IMR-90 (cell line): ENCODE measurements at regions not wholly inside any gene's neighbourhood (a gene's known extent, or its start where the extent isn't known, plus 50 kb on each side); places are given as distances from the start of the nearest gene placed in this dataset.

Experiments used
- BHLHE40 ChIP-seq: fragments of 150-350 bp; IDR thresholded peaks from 2 replicates; pipeline ENCODE4 v1.6.1; 2016; ENCODE audit warnings: mild to moderate bottlenecking, low read depth, low read length
- CEBPB ChIP-seq: IDR thresholded peaks from 2 replicates; pipeline ENCODE4 v1.6.1; 2012; ENCODE audit warnings: low read depth, low read length, improper control_type of control experiment
- ELK1 ChIP-seq: fragments of 150-350 bp; IDR thresholded peaks from 2 replicates; pipeline ENCODE4 v1.6.1; 2016; ENCODE audit warnings: low read depth, mild to moderate bottlenecking, low read length, moderate library complexity, borderline replicate concordance
- FOS ChIP-seq: fragments of 150-350 bp; IDR thresholded peaks from 2 replicates; pipeline ENCODE4 v1.6.1; 2016; ENCODE audit warnings: low read depth, low read length
- MAFK ChIP-seq: IDR thresholded peaks from 2 replicates; pipeline ENCODE4 v1.6.1; 2012; ENCODE audit warnings: low read depth, low read length, improper control_type of control experiment
- MXI1 ChIP-seq: IDR thresholded peaks from 2 replicates; pipeline ENCODE4 v1.6.1; 2012; ENCODE audit warnings: low read depth, mild to moderate bottlenecking, low read length, moderate library complexity, borderline replicate concordance
- NFE2L2 ChIP-seq: fragments of 150-350 bp; IDR thresholded peaks from 2 replicates; pipeline ENCODE4 v1.6.1; 2016; ENCODE audit warnings: low read depth, mild to moderate bottlenecking, low read length
- POLR2A ChIP-seq: IDR thresholded peaks from 2 replicates; pipeline ENCODE4 v1.6.1; 2012; ENCODE audit warnings: mild to moderate bottlenecking, low read depth, low read length
- RAD21 ChIP-seq: IDR thresholded peaks from 2 replicates; pipeline ENCODE4 v1.6.1; 2012; ENCODE audit warnings: low read length, improper control_type of control experiment
- SMC3 ChIP-seq: fragments of 150-350 bp; IDR thresholded peaks from 2 replicates; pipeline ENCODE4 v1.6.1; 2016; ENCODE audit warnings: low read depth, mild to moderate bottlenecking, antibody characterized with exemption, low read length, moderate library complexity
- TF ChIP-seq, protein P1 (sequence below): conservative IDR thresholded peaks from 2 replicates; pipeline ENCODE4 v1.5.1; 2012; ENCODE audit warnings: mild to moderate bottlenecking, low read depth, low read length, improper control_type of control experiment
- TF ChIP-seq, protein P2 (sequence below): fragments of 150-350 bp; IDR thresholded peaks from 2 replicates; pipeline ENCODE4 v1.6.1; 2017; ENCODE audit warnings: mild to moderate bottlenecking, antibody characterized with exemption, low read length, low read depth

DNA sequence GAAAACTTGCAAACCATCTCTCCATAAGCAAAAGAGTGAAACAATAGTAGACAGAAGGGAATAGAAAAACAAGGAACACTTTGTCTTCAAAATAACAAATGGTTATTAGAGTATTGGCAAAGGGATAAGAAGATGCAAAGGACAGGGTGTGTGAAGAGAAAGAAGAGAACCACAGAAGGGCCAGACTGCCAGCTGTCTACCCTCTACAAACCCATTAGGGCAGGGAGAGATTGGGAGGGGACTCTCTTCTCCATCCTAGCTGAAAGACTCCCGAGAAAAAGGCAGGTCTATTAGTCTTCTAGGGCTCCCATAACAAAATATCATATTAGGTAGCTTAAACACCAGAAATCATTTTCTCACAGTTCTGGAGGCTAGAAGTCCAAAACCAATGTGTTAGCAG, 292.8 kb downstream of the PTBP2 start:
- TF ChIP-seq SMC3: no peak
- TF ChIP-seq, protein P1, sequence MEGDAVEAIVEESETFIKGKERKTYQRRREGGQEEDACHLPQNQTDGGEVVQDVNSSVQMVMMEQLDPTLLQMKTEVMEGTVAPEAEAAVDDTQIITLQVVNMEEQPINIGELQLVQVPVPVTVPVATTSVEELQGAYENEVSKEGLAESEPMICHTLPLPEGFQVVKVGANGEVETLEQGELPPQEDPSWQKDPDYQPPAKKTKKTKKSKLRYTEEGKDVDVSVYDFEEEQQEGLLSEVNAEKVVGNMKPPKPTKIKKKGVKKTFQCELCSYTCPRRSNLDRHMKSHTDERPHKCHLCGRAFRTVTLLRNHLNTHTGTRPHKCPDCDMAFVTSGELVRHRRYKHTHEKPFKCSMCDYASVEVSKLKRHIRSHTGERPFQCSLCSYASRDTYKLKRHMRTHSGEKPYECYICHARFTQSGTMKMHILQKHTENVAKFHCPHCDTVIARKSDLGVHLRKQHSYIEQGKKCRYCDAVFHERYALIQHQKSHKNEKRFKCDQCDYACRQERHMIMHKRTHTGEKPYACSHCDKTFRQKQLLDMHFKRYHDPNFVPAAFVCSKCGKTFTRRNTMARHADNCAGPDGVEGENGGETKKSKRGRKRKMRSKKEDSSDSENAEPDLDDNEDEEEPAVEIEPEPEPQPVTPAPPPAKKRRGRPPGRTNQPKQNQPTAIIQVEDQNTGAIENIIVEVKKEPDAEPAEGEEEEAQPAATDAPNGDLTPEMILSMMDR: no peak
- no peak for TF ChIP-seq POLR2A
- TF ChIP-seq MXI1: no peak
- no peak for TF ChIP-seq CEBPB
- no peak for TF ChIP-seq FOS
- no peak for TF ChIP-seq RAD21
- TF ChIP-seq, protein P2, sequence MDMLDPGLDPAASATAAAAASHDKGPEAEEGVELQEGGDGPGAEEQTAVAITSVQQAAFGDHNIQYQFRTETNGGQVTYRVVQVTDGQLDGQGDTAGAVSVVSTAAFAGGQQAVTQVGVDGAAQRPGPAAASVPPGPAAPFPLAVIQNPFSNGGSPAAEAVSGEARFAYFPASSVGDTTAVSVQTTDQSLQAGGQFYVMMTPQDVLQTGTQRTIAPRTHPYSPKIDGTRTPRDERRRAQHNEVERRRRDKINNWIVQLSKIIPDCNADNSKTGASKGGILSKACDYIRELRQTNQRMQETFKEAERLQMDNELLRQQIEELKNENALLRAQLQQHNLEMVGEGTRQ: no peak
- TF ChIP-seq ELK1: no peak
- TF ChIP-seq MAFK: no peak
- TF ChIP-seq BHLHE40: no peak
- no peak for TF ChIP-seq NFE2L2
